Mesenchymal stem cell (in vitro differentiated cells and primary cell): ENCODE measurements at regions not wholly inside any gene's neighbourhood (a gene's known extent, or its start where the extent isn't known, plus 50 kb on each side); places are given as distances from the start of the nearest gene placed in this dataset.
"Not testable (repeated sequence)": the region's sequence is repeated elsewhere in the genome, so short reads cannot be mapped to it uniquely, and the experiment has no call there.

Source experiments
- DNase-seq: peaks from one replicate; pipeline ENCODE4 v3.0.0-alpha.2; 2013
- H2AFZ ChIP-seq: one replicate; pipeline ENCODE4 v1.6.1; 2013; ENCODE audit warnings: low read depth, mild to moderate bottlenecking, control low read depth, inconsistent platforms, low read length, moderate library complexity
- H2AK5ac ChIP-seq: 2 replicates; pipeline ENCODE4 v1.6.1; 2013; ENCODE audit warnings: low read length, moderate library complexity, mild to moderate bottlenecking, inconsistent platforms; ENCODE audit not compliant: severe bottlenecking
- H2BK120ac ChIP-seq: one replicate; pipeline ENCODE4 v1.6.1; 2013; ENCODE audit warnings: low read depth, mild to moderate bottlenecking, inconsistent platforms, low read length, moderate library complexity
- H2BK12ac ChIP-seq, 2 experiments: one replicate each; pipeline ENCODE4 v1.6.1; 2013; ENCODE audit warnings: inconsistent platforms in 2 of 2, low read length in 2 of 2, mild to moderate bottlenecking in 2 of 2, moderate library complexity in 2 of 2, control low read depth in 1 of 2
- H2BK15ac ChIP-seq: one replicate; pipeline ENCODE4 v1.6.1; 2013; ENCODE audit warnings: mild to moderate bottlenecking, low read depth, inconsistent platforms; ENCODE audit not compliant: poor library complexity, severe bottlenecking
- H2BK5ac ChIP-seq: 2 replicates; pipeline ENCODE4 v1.6.1; 2013; ENCODE audit warnings: low read depth, mild to moderate bottlenecking, low read length, control low read depth, inconsistent platforms; ENCODE audit not compliant: poor library complexity, severe bottlenecking
- H3K14ac ChIP-seq, 2 experiments: one replicate each; pipeline ENCODE4 v1.6.1; 2013; ENCODE audit warnings: inconsistent platforms in 2 of 2, low read length in 2 of 2, control low read depth in 1 of 2, mild to moderate bottlenecking in 1 of 2, moderate library complexity in 1 of 2
- H3K18ac ChIP-seq, 2 experiments: one replicate each; pipeline ENCODE4 v1.6.1; 2013; ENCODE audit warnings: inconsistent platforms in 2 of 2, low read length in 2 of 2, control low read depth in 1 of 2, low read depth in 1 of 2, mild to moderate bottlenecking in 1 of 2
- H3K23ac ChIP-seq, 2 experiments: one replicate each; pipeline ENCODE4 v1.6.1; 2013; ENCODE audit warnings: inconsistent platforms in 2 of 2, low read length in 2 of 2, mild to moderate bottlenecking in 2 of 2, moderate library complexity in 2 of 2, control low read depth in 1 of 2
- H3K27ac ChIP-seq: 2 replicates; pipeline ENCODE4 v1.5.1; 2013; ENCODE audit warnings: mild to moderate bottlenecking, moderate library complexity, low read length, control low read depth, inconsistent platforms; ENCODE audit not compliant: poor library complexity, severe bottlenecking
- H3K27me3 ChIP-seq, 2 experiments: 2 replicates each; pipeline versions ENCODE4 v1.6.1 to v1.7.0; 2013; ENCODE audit warnings: low read length in 2 of 2, mild to moderate bottlenecking in 2 of 2, moderate library complexity in 2 of 2, control low read depth in 1 of 2, inconsistent platforms in 1 of 2; ENCODE audit not compliant: control insufficient read depth in 1 of 2, insufficient read depth in 1 of 2
- H3K36me3 ChIP-seq, 2 experiments: 2 replicates each; pipeline versions ENCODE4 v1.6.1 to v1.7.0; 2013; ENCODE audit warnings: low read length in 2 of 2, control low read depth in 1 of 2, inconsistent platforms in 1 of 2, low read depth in 1 of 2, mild to moderate bottlenecking in 1 of 2; ENCODE audit not compliant: insufficient read depth in 2 of 2, control insufficient read depth in 1 of 2
- H3K4ac ChIP-seq, 2 experiments: one replicate each; pipeline ENCODE4 v1.6.1; 2013; ENCODE audit warnings: inconsistent platforms in 2 of 2, low read length in 2 of 2, mild to moderate bottlenecking in 2 of 2, moderate library complexity in 2 of 2, control low read depth in 1 of 2, low read depth in 1 of 2
- H3K4me1 ChIP-seq: 2 replicates; pipeline ENCODE4 v1.6.1; 2013; ENCODE audit warnings: low read depth, low read length, control low read depth; ENCODE audit not compliant: control insufficient read depth, insufficient read depth
- H3K4me2 ChIP-seq: 2 replicates; pipeline ENCODE4 v1.6.1; 2013; ENCODE audit warnings: low read length, mild to moderate bottlenecking, inconsistent platforms; ENCODE audit not compliant: poor library complexity, severe bottlenecking
- H3K4me3 ChIP-seq, 2 experiments: 2 replicates each; pipeline versions ENCODE4 v1.5.1 to v1.7.0; 2013; ENCODE audit warnings: low read length in 2 of 2, mild to moderate bottlenecking in 2 of 2, control low read depth in 1 of 2, low read depth in 1 of 2; ENCODE audit not compliant: insufficient read depth in 1 of 2
- H3K79me1 ChIP-seq: replicated peaks from 2 replicates; pipeline ENCODE4 v1.6.1; 2013; ENCODE audit warnings: mild to moderate bottlenecking, control low read depth, low read length, inconsistent platforms; ENCODE audit not compliant: poor library complexity, severe bottlenecking
- H3K9ac ChIP-seq: 2 replicates; pipeline ENCODE4 v1.7.0; 2013; ENCODE audit warnings: mild to moderate bottlenecking, low read length, moderate library complexity
- H3K9me3 ChIP-seq: 2 replicates; pipeline ENCODE4 v1.7.0; 2013; ENCODE audit warnings: mild to moderate bottlenecking, low read length; ENCODE audit not compliant: control insufficient read depth
- H4K8ac ChIP-seq: one replicate; pipeline ENCODE4 v1.6.1; 2013; ENCODE audit warnings: inconsistent platforms, mild to moderate bottlenecking, low read length, moderate library complexity
- H4K91ac ChIP-seq: one replicate; pipeline ENCODE4 v1.6.1; 2013; ENCODE audit warnings: mild to moderate bottlenecking, low read length, inconsistent platforms
- WGBS: methylation state at CpG from one replicate; pipeline ENCODE4 v1.1.7; 2013; ENCODE audit warnings: mixed read lengths; 5-methylcytosine and 5-hydroxymethylcytosine counted together

GRCh38 chr13:59281453-59281852, 882.3 kb downstream of the DIAPH3 start:
- no peak overlapping the region for H4K8ac ChIP-seq
- no peak overlapping the region for H3K18ac ChIP-seq
- no peak overlapping the region for H4K91ac ChIP-seq
- no peak overlapping the region for H2BK12ac ChIP-seq
- no peak for DNase-seq
- no peak overlapping the region for H3K23ac ChIP-seq
- H3K14ac ChIP-seq = no peak overlapping the region
- no peaks in the 10 kb centered on the region for H3K36me3 ChIP-seq
- H3K4me3 ChIP-seq = no peak overlapping the region
- H3K4me2 ChIP-seq = no peak overlapping the region
- no peak overlapping the region for H3K9ac ChIP-seq
- H3K27ac ChIP-seq = no peak overlapping the region
- no peak overlapping the region for H2BK5ac ChIP-seq
- no peak overlapping the region for H2AK5ac ChIP-seq
- H3K27me3 ChIP-seq = peaks cover 0 to 4% of the 10 kb centered on the region in 2 experiments
- no peaks in the 10 kb centered on the region for H3K79me1 ChIP-seq
- no peak overlapping the region for H2BK120ac ChIP-seq
- no peaks in the 10 kb centered on the region for H3K4me1 ChIP-seq
- H3K4ac ChIP-seq = no peak overlapping the region
- 83% methylated on average over 8 of the region's 8 CpGs for WGBS
- no peaks in the 10 kb centered on the region for H3K9me3 ChIP-seq
- no peak overlapping the region for H2AFZ ChIP-seq
- no peak overlapping the region for H2BK15ac ChIP-seq

DNA sequence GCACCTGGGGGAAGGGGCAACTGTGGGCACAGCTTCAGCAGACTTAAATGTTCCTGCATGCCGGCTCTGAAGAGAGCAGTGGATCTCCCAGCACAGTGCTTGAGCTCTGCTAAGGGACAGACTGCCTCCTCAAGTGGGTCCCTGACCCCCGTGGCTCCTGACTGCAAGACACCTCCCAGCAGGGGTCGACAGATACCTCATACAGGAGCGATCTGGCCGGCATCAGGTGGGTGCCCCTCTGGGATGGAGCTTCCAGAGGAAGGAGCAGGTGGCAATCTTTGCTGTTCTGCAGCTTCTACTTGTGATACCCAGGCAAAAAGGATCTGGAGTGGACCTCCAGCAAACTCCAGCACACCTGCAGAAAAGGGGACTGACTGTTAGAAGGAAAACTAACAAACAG, 871.5 kb downstream of the DIAPH3 start:
- H4K91ac ChIP-seq, H3K9ac ChIP-seq, H3K27me3 ChIP-seq, H3K27ac ChIP-seq, H2BK15ac ChIP-seq, H3K18ac ChIP-seq, H3K9me3 ChIP-seq, H3K4me2 ChIP-seq, H2BK120ac ChIP-seq, H2AFZ ChIP-seq, H2BK5ac ChIP-seq, H3K4me3 ChIP-seq, H3K23ac ChIP-seq, DNase-seq, H2AK5ac ChIP-seq, H3K4me1 ChIP-seq, H3K4ac ChIP-seq, H2BK12ac ChIP-seq, H3K79me1 ChIP-seq, H3K14ac ChIP-seq, H3K36me3 ChIP-seq, H4K8ac ChIP-seq: not testable (repeated sequence)
- 85% methylated on average over 5 of the region's 5 CpGs for WGBS

DNA sequence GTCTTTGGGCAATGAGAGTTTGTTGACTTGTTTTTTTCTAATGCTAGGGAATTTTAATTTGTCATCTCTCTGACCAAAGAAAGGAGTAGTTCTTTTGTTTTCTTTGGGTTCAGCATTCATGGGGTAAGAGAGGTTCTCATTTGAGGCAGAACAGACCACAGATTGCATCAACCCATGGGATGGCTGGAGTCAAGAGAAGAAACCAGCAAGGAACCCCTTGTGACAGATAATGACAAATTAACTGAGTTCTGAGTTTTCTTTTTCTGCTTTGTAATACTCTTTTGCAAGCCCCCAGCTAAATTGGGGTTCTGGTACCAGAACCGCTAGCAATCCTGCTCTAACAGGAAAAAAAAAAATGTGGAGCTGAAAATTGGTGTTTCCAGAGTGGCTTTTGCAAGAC, 864.1 kb downstream of the DIAPH3 start:
- Histone ChIP-seq H3K27me3 (no peaks in the 10 kb centered on the region), H3K4me3 (no peak overlapping the region), H3K27ac (no peak overlapping the region), H3K4me1 (no peaks in the 10 kb centered on the region), H3K18ac (no peak overlapping the region), H3K79me1 (no peaks in the 10 kb centered on the region), H2AK5ac (no peak overlapping the region), H2BK12ac (no peak overlapping the region), H3K9ac (no peak overlapping the region), H4K8ac (no peak overlapping the region), H3K14ac (no peak overlapping the region), H3K4ac (no peak overlapping the region), H4K91ac (no peak overlapping the region), H3K36me3 (no peaks in the 10 kb centered on the region), H2BK5ac (no peak overlapping the region), H2BK15ac (no peak overlapping the region), H2BK120ac (no peak overlapping the region), H3K23ac (no peak overlapping the region), H2AFZ (no peak overlapping the region), H3K4me2 (no peak overlapping the region), H3K9me3 (no peaks in the 10 kb centered on the region)
- WGBS = 88% methylated on average over 1 of the region's 1 CpG
- DNase-seq = no peak

GRCh38 chr13:59300355-59301173, 863.2 kb downstream of the DIAPH3 start:
- Histone ChIP-seq H4K8ac (no peak overlapping the region), H2AFZ (peak overlapping the region; percentile 15), H3K4me1 (no peaks in the 10 kb centered on the region), H3K9me3 (no peaks in the 10 kb centered on the region), H2AK5ac (no peak overlapping the region), H4K91ac (no peak overlapping the region), H3K18ac (no peak overlapping the region), H2BK15ac (no peak overlapping the region), H3K14ac (no peak overlapping the region), H3K27me3 (no peaks in the 10 kb centered on the region), H2BK5ac (no peak overlapping the region), H3K9ac (no peak overlapping the region), H2BK120ac (no peak overlapping the region), H3K4me3 (no peak overlapping the region), H3K4ac (no peak overlapping the region), H3K4me2 (no peak overlapping the region), H3K79me1 (no peaks in the 10 kb centered on the region), H3K36me3 (no peaks in the 10 kb centered on the region), H2BK12ac (no peak overlapping the region), H3K23ac (no peak overlapping the region), H3K27ac (no peak overlapping the region)
- 98% methylated on average over 9 of the region's 9 CpGs for WGBS
- DNase-seq = no peak
